H1 (cell line): ENCODE measurements at regions not wholly inside any gene's neighbourhood (a gene's known extent, or its start where the extent isn't known, plus 50 kb on each side); places are given as distances from the start of the nearest gene placed in this dataset.

Source experiments
- CTCF ChIA-PET: fragments of 300-600 bp; sonication (Branson Sonifier 250); formaldehyde crosslinking; loops from one replicate; lab custom pipeline; 2021; ENCODE audit not compliant: partially characterized antibody; lab: Charles Lee
- POLR2A ChIA-PET: fragments of 300-600 bp; sonication (Branson Sonifier 250); formaldehyde crosslinking; loops from one replicate; lab custom pipeline; 2021; ENCODE audit warnings: inconsistent platforms; ENCODE audit not compliant: partially characterized antibody; lab: Charles Lee
- DNase-seq, 2 experiments: peaks; one replicate each; pipeline versions ENCODE4 v3.0.0 to v3.0.0-alpha.2; 2010 to 2022; ENCODE audit warnings: low spot score in 2 of 2, low read depth in 1 of 2, mixed read lengths in 1 of 2
- FAIRE-seq: peaks from 2 replicates; lab custom pipeline; 2011; peaks lifted over from hg19 to GRCh38; lab: Jason Lieb, UNC
- H2AFZ ChIP-seq: 2 replicates; pipeline ENCODE4 v1.8.1; 2012; ENCODE audit warnings: low read length, inconsistent platforms
- H2AK5ac ChIP-seq: 2 replicates; pipeline ENCODE4 v1.6.1; 2013; ENCODE audit warnings: low read depth, low read length
- H2BK120ac ChIP-seq: replicated peaks from 2 replicates; pipeline ENCODE3; 2013; ENCODE audit warnings: low read depth, low read length, inconsistent platforms
- H2BK12ac ChIP-seq: 2 replicates; pipeline ENCODE4 v1.6.1; 2013; ENCODE audit warnings: low read depth, low read length
- H2BK15ac ChIP-seq: 2 replicates; pipeline ENCODE4 v1.6.1; 2013; ENCODE audit warnings: low read length
- H2BK20ac ChIP-seq: 2 replicates; pipeline ENCODE4 v1.6.1; 2013; ENCODE audit warnings: low read length
- H2BK5ac ChIP-seq: 2 replicates; pipeline ENCODE4 v1.6.1; 2013; ENCODE audit warnings: low read depth, low read length
- H3K14ac ChIP-seq: 2 replicates; pipeline ENCODE4 v1.6.1; 2013; ENCODE audit warnings: inconsistent platforms; ENCODE audit not compliant: insufficient read length
- H3K18ac ChIP-seq: 2 replicates; pipeline ENCODE4 v1.6.1; 2013; ENCODE audit warnings: low read length; ENCODE audit errors: extremely low read depth
- H3K23ac ChIP-seq: 2 replicates; pipeline ENCODE4 v1.6.1; 2013; ENCODE audit warnings: inconsistent platforms; ENCODE audit not compliant: insufficient read length
- H3K23me2 ChIP-seq: 2 replicates; pipeline ENCODE4 v1.6.1; 2013; ENCODE audit warnings: low read depth, low read length
- H3K27ac ChIP-seq: 2 replicates; pipeline ENCODE4 v1.6.1; 2011; ENCODE audit warnings: low read depth, low read length, inconsistent platforms
- H3K27me3 ChIP-seq, 4 experiments: replicated peaks in 1 of 4; 1 replicate in 1 of 4; 2 replicates in 3 of 4; pipeline versions ENCODE4 v1.6.1 to v1.8.1; 2011 to 2013; ENCODE audit warnings: low read length in 3 of 4, mild to moderate bottlenecking in 3 of 4, inconsistent platforms in 2 of 4, mixed read lengths in 2 of 4, moderate library complexity in 1 of 4; ENCODE audit not compliant: control insufficient read depth in 3 of 4, insufficient read depth in 3 of 4; ENCODE audit errors: extremely low read depth in 1 of 4
- H3K36me3 ChIP-seq, 4 experiments: 2 replicates each; pipeline versions ENCODE4 v1.6.1 to v1.8.1; 2011 to 2013; ENCODE audit warnings: mild to moderate bottlenecking in 4 of 4, low read length in 3 of 4, moderate library complexity in 2 of 4, control low read depth in 1 of 4, inconsistent platforms in 1 of 4; ENCODE audit not compliant: insufficient read depth in 4 of 4, control insufficient read depth in 2 of 4
- H3K4ac ChIP-seq: replicated peaks from 2 replicates; pipeline ENCODE3; 2013; ENCODE audit warnings: low read length, low read depth, mixed read lengths, inconsistent platforms; ENCODE audit not compliant: insufficient read length
- H3K4me1 ChIP-seq, 4 experiments: replicated peaks in 1 of 4; 1 replicate in 1 of 4; 2 replicates in 3 of 4; pipeline versions ENCODE4 v1.6.1 to v1.8.1; 2011 to 2013; ENCODE audit warnings: low read length in 3 of 4, inconsistent platforms in 2 of 4, mixed read lengths in 1 of 4; ENCODE audit not compliant: insufficient read depth in 4 of 4, control insufficient read depth in 3 of 4
- H3K4me2 ChIP-seq, 2 experiments: 2 replicates each; pipeline versions ENCODE4 v1.6.1 to v1.8.1; 2011 to 2013; ENCODE audit warnings: low read depth in 2 of 2, low read length in 2 of 2, control low read depth in 1 of 2, inconsistent platforms in 1 of 2, mild to moderate bottlenecking in 1 of 2; ENCODE audit not compliant: insufficient read depth in 1 of 2
- H3K4me3 ChIP-seq, 4 experiments: fragments of 200-600, 300-600 bp in 1 of 4; sonication (generic), shearing (Covaris generic), sonication (Bioruptor Twin) in 1 of 4; 2 replicates each; pipeline versions ENCODE4 v1.5.1 to v1.8.1; 2011 to 2016; ENCODE audit warnings: low read length in 4 of 4, low read depth in 3 of 4, control low read depth in 2 of 4, inconsistent platforms in 2 of 4, mild to moderate bottlenecking in 2 of 4, mixed read lengths in 1 of 4, moderate library complexity in 1 of 4; ENCODE audit not compliant: insufficient read depth in 2 of 4; ENCODE audit errors: extremely low read depth in 1 of 4
- H3K56ac ChIP-seq: replicated peaks from 2 replicates; pipeline ENCODE3; 2013; ENCODE audit warnings: low read depth, mild to moderate bottlenecking, mixed read lengths, low read length, inconsistent platforms; ENCODE audit not compliant: insufficient read length
- H3K79me1 ChIP-seq: 2 replicates; pipeline ENCODE4 v1.6.1; 2013; ENCODE audit warnings: low read depth, low read length, control low read depth
- H3K79me2 ChIP-seq, 2 experiments: 2 replicates each; pipeline versions ENCODE4 v1.6.1 to v1.8.1; 2012 to 2013; ENCODE audit warnings: low read length in 2 of 2, mild to moderate bottlenecking in 2 of 2, inconsistent platforms in 1 of 2; ENCODE audit not compliant: insufficient read depth in 2 of 2, control insufficient read depth in 1 of 2
- H3K9ac ChIP-seq, 4 experiments: replicated peaks in 1 of 4; 1 replicate in 1 of 4; 2 replicates in 3 of 4; pipeline versions ENCODE4 v1.6.1 to v1.8.1; 2011 to 2013; ENCODE audit warnings: low read depth in 3 of 4, low read length in 3 of 4, control low read depth in 2 of 4, mild to moderate bottlenecking in 2 of 4, moderate library complexity in 2 of 4, inconsistent platforms in 1 of 4; ENCODE audit errors: extremely low read depth in 1 of 4
- H3K9me3 ChIP-seq, 2 experiments: 2 replicates each; pipeline versions ENCODE4 v1.6.1 to v1.8.1; 2012 to 2013; ENCODE audit warnings: mild to moderate bottlenecking in 2 of 2, moderate library complexity in 2 of 2, control low read depth in 1 of 2, inconsistent platforms in 1 of 2, low read depth in 1 of 2, low read length in 1 of 2, mixed read lengths in 1 of 2; ENCODE audit not compliant: insufficient read depth in 2 of 2
- H4K20me1 ChIP-seq, 2 experiments: replicated peaks in 1 of 2; 2 replicates each; pipeline versions ENCODE3 to v1.8.1; 2011 to 2013; ENCODE audit warnings: inconsistent platforms in 2 of 2, low read length in 2 of 2, mild to moderate bottlenecking in 1 of 2; ENCODE audit not compliant: insufficient read depth in 2 of 2, control insufficient read depth in 1 of 2
- H4K5ac ChIP-seq: 2 replicates; pipeline ENCODE4 v1.6.1; 2013; ENCODE audit warnings: low read length, low read depth, mixed read lengths, inconsistent platforms; ENCODE audit not compliant: insufficient read length
- H4K8ac ChIP-seq: 2 replicates; pipeline ENCODE4 v1.8.0; 2013; ENCODE audit warnings: mild to moderate bottlenecking, moderate library complexity, low read length, inconsistent platforms; ENCODE audit not compliant: insufficient read depth; ENCODE audit errors: extremely low read depth
- H4K91ac ChIP-seq: replicated peaks from 2 replicates; pipeline ENCODE3; 2013; ENCODE audit warnings: low read length, mixed read lengths, inconsistent platforms; ENCODE audit not compliant: insufficient read length
- FOSL1 ChIP-seq: IDR thresholded peaks from 2 replicates; pipeline ENCODE4 v1.6.1; 2011; ENCODE audit warnings: mild to moderate bottlenecking, low read depth, low read length, moderate library complexity; ENCODE audit not compliant: insufficient read depth
- GABPA ChIP-seq: IDR thresholded peaks from 2 replicates; pipeline ENCODE4 v1.6.1; 2011; ENCODE audit warnings: mild to moderate bottlenecking, low read length, moderate library complexity, borderline replicate concordance; ENCODE audit not compliant: insufficient read depth
- HDAC2 ChIP-seq, 2 experiments: fragments of 300-600 bp in 1 of 2; sonication (generic) in 1 of 2; IDR thresholded peaks; 2 replicates each; pipeline ENCODE4 v1.6.1; 2011 to 2012; ENCODE audit warnings: low read depth in 2 of 2, low read length in 2 of 2, mild to moderate bottlenecking in 2 of 2, moderate library complexity in 2 of 2, borderline replicate concordance in 1 of 2, inconsistent platforms in 1 of 2
- KDM4A ChIP-seq: IDR thresholded peaks from one replicate; pipeline ENCODE4 v1.7.1; 2012; ENCODE audit warnings: low read depth, mild to moderate bottlenecking, moderate library complexity, low read length, inconsistent platforms; ENCODE audit not compliant: severe bottlenecking
- POU5F1 ChIP-seq: IDR thresholded peaks from 2 replicates; pipeline ENCODE4 v1.6.1; 2011; ENCODE audit warnings: low read depth, mild to moderate bottlenecking, low read length, moderate library complexity
- WGBS, 2 experiments: shearing (Covaris generic) in 1 of 2; methylation state at CpG; one replicate each; pipeline versions ENCODE4 v1.1.6 to v1.1.7; 2013 to 2015; ENCODE audit warnings: low lambda C conversion rate in 2 of 2, mixed read lengths in 2 of 2, inconsistent platforms in 1 of 2, low coverage in 1 of 2, missing lambda C conversion rate in 1 of 2; ENCODE audit not compliant: insufficient replicate concordance in 2 of 2, insufficient coverage in 1 of 2, insufficient read length in 1 of 2; ENCODE audit errors: extremely low coverage in 1 of 2, missing lambda C conversion rate in 1 of 2; 5-methylcytosine and 5-hydroxymethylcytosine counted together

- Histone ChIP-seq H2BK20ac (no peak overlapping the region), H3K27me3 (no peaks in the 10 kb centered on the region), H3K23me2 (no peaks in the 10 kb centered on the region), H2BK15ac (no peak overlapping the region), H3K36me3 (no peaks in the 10 kb centered on the region), H3K4me2 (no peak overlapping the region), H3K9me3 (peaks cover 2 to 3% of the 10 kb centered on the region in 2 experiments; a peak in 1 of 4 replicates), H4K8ac (no peak overlapping the region), H3K79me1 (no peaks in the 10 kb centered on the region), H3K14ac (no peak overlapping the region), H4K5ac (no peak overlapping the region), H3K4ac (no peak overlapping the region), H3K27ac (no peak overlapping the region), H4K20me1 (no peaks in the 10 kb centered on the region), H2AFZ (peak overlapping the region; percentile 81), H3K56ac (no peak overlapping the region), H3K9ac (no peak overlapping the region), H4K91ac (no peak overlapping the region), H2BK5ac (no peak overlapping the region), H3K4me1 (no peaks in the 10 kb centered on the region; a peak in 1 of 7 replicates), H3K4me3 (no peak overlapping the region), H3K79me2 (no peaks in the 10 kb centered on the region), H3K23ac (no peak overlapping the region), H2BK12ac (no peak overlapping the region), H2AK5ac (no peak overlapping the region), H3K18ac (no peak overlapping the region), H2BK120ac (no peak overlapping the region)
- WGBS, 2 experiments = 92% methylated on average over 3 of the region's 3 CpGs; no CpG with 5 or more reads in 1 of the 2 experiments
- DNase-seq (no peak), FAIRE-seq (no peak)
- POLR2A ChIA-PET = no interaction called here
- no peak for TF ChIP-seq GABPA
- TF ChIP-seq POU5F1 = no peak
- no peak for TF ChIP-seq KDM4A
- TF ChIP-seq FOSL1 = no peak
- TF ChIP-seq HDAC2 (IDR thresholded peaks at IDR 0.05; ENCODE audit: borderline replicate concordance in 1 of 2, low read depth in 2 of 2, low read length in 2 of 2) = no peak
- CTCF ChIA-PET = no interaction called here
Observed at GRCh38 chr4:126890994-126891393, 741.8 kb upstream of the INTU start.
